ENCODE measurements at regions not wholly inside any gene's neighbourhood (a gene's known extent, or its start where the extent isn't known, plus 50 kb on each side); places are given as distances from the start of the nearest gene placed in this dataset.

- Histone ChIP-seq H4K91ac (replicated peaks; ENCODE audit: insufficient read length, low read length) (no peak overlapping the region), H2AK5ac (ENCODE audit: low read depth, low read length) (no peak overlapping the region), H3K4me3 (ENCODE audit: extremely low read depth in 1 of 4, insufficient read depth in 2 of 4, low read depth in 3 of 4, low read length in 4 of 4) (no peak overlapping the region), H3K23ac (ENCODE audit: insufficient read length) (no peak overlapping the region), H2AFZ (ENCODE audit: low read length) (no peak overlapping the region), H3K14ac (ENCODE audit: insufficient read length) (no peak overlapping the region), H3K79me2 (ENCODE audit: control insufficient read depth in 1 of 2, insufficient read depth in 2 of 2, low read length in 2 of 2) (no peaks in the 10 kb centered on the region), H3K36me3 (ENCODE audit: control insufficient read depth in 2 of 4, insufficient read depth in 4 of 4, low read length in 3 of 4) (peaks cover 0 to 53% (median 19%) of the 10 kb centered on the region in 4 experiments; a peak in 6 of 8 replicates), H2BK5ac (ENCODE audit: low read depth, low read length) (no peak overlapping the region), H2BK120ac (replicated peaks; ENCODE audit: low read depth, low read length) (no peak overlapping the region), H3K56ac (replicated peaks; ENCODE audit: insufficient read length, low read depth, low read length) (no peak overlapping the region), H4K20me1 (replicated peaks in 1 of 2; ENCODE audit: control insufficient read depth in 1 of 2, insufficient read depth in 2 of 2, low read length in 2 of 2) (no peaks in the 10 kb centered on the region), H3K79me1 (ENCODE audit: low read depth, low read length) (no peaks in the 10 kb centered on the region), H2BK12ac (ENCODE audit: low read depth, low read length) (no peak overlapping the region), H3K4ac (replicated peaks; ENCODE audit: insufficient read length, low read depth, low read length) (no peak overlapping the region), H3K9ac (replicated peaks in 1 of 4; ENCODE audit: extremely low read depth in 1 of 4, low read depth in 3 of 4, low read length in 3 of 4) (no peak overlapping the region), H4K5ac (ENCODE audit: insufficient read length, low read depth, low read length) (no peak overlapping the region), H3K27me3 (replicated peaks in 1 of 4; ENCODE audit: control insufficient read depth in 3 of 4, extremely low read depth in 1 of 4, insufficient read depth in 3 of 4, low read length in 3 of 4) (no peaks in the 10 kb centered on the region), H3K23me2 (ENCODE audit: low read depth, low read length) (no peaks in the 10 kb centered on the region), H2BK15ac (ENCODE audit: low read length) (no peak overlapping the region), H4K8ac (ENCODE audit: extremely low read depth, insufficient read depth, low read length) (no peak overlapping the region), H3K4me2 (ENCODE audit: insufficient read depth in 1 of 2, low read depth in 2 of 2, low read length in 2 of 2) (no peak overlapping the region), H3K9me3 (ENCODE audit: insufficient read depth in 2 of 2, low read depth in 1 of 2, low read length in 1 of 2) (no peaks in the 10 kb centered on the region), H2BK20ac (ENCODE audit: low read length) (no peak overlapping the region), H3K4me1 (replicated peaks in 1 of 4; ENCODE audit: control insufficient read depth in 3 of 4, insufficient read depth in 4 of 4, low read length in 3 of 4) (no peaks in the 10 kb centered on the region), H3K18ac (ENCODE audit: extremely low read depth, low read length) (no peak overlapping the region), H3K27ac (ENCODE audit: low read depth, low read length) (no peak overlapping the region)
- 88% methylated on average over 3 of the region's 3 CpGs; no CpG with 5 or more reads in 1 of the 2 experiments for WGBS, 2 experiments (ENCODE audit: extremely low coverage in 1 of 2, insufficient coverage in 1 of 2, insufficient read length in 1 of 2, insufficient replicate concordance in 2 of 2, low coverage in 1 of 2, low lambda C conversion rate in 2 of 2, missing lambda C conversion rate in 1 of 2)
- POLR2A ChIA-PET (ENCODE audit: partially characterized antibody) = no interaction called here
- CTCF ChIA-PET (ENCODE audit: partially characterized antibody) = interaction anchor here (1.4 kb wide), 1 partner anchor 10 kb away, joined by 4 read pairs; no protein-coding TSS in a partner anchor
- FAIRE-seq (no peak), DNase-seq (ENCODE audit: low read depth in 1 of 2, low spot score in 2 of 2) (no peak)
- TF ChIP-seq EZH2 (IDR thresholded peaks at IDR 0.05; ENCODE audit: low read depth, low read length, severe bottlenecking) (no peak), RXRA (IDR thresholded peaks at IDR 0.05; ENCODE audit: insufficient read depth, low read depth, low read length) (no peak), CTBP2 (IDR thresholded peaks at IDR 0.05; ENCODE audit: borderline replicate concordance, insufficient read depth, insufficient read length, low read length) (no peak), POLR2A (IDR thresholded peaks at IDR 0.05; ENCODE audit: control extremely low read depth in 1 of 2, low read depth in 2 of 2, low read length in 2 of 2) (no peak), SIRT6 (IDR thresholded peaks at IDR 0.05; ENCODE audit: low read length) (no peak), POLR2AphosphoS5 (IDR thresholded peaks at IDR 0.05; ENCODE audit: low read depth, low read length) (no peak), RAD21 (IDR thresholded peaks at IDR 0.05 in 1 of 2, conservative IDR thresholded peaks at IDR 0.05 in 1 of 2; ENCODE audit: low read depth in 2 of 2, low read length in 2 of 2) (no peak), SIX5 (IDR thresholded peaks at IDR 0.05; ENCODE audit: low read depth, low read length) (no peak), TEAD4 (IDR thresholded peaks at IDR 0.05; ENCODE audit: low read depth, low read length) (no peak), SP4 (IDR thresholded peaks at IDR 0.05; ENCODE audit: low read length) (no peak), TBP (IDR thresholded peaks at IDR 0.05; ENCODE audit: low read depth, low read length) (no peak), GABPA (IDR thresholded peaks at IDR 0.05; ENCODE audit: borderline replicate concordance, insufficient read depth, low read length) (no peak)
- TF ChIP-seq, protein P1, sequence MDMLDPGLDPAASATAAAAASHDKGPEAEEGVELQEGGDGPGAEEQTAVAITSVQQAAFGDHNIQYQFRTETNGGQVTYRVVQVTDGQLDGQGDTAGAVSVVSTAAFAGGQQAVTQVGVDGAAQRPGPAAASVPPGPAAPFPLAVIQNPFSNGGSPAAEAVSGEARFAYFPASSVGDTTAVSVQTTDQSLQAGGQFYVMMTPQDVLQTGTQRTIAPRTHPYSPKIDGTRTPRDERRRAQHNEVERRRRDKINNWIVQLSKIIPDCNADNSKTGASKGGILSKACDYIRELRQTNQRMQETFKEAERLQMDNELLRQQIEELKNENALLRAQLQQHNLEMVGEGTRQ (IDR thresholded peaks at IDR 0.05; ENCODE audit: low read length) = no peak
Observed at GRCh38 chr6:144488590-144488989, 203.5 kb downstream of the UTRN start.

Data from H1 (cell line).